GM23338 (cell line): ENCODE measurements at regions not wholly inside any gene's neighbourhood (a gene's known extent, or its start where the extent isn't known, plus 50 kb on each side); places are given as distances from the start of the nearest gene placed in this dataset.

ENCODE experiments used
- ATAC-seq: fragments of 200-7000 bp; cut with Tn5 transposase; 3 replicates; pipeline ENCODE4 v1.9.1; 2020
- DNase-seq: peaks from one replicate; pipeline ENCODE4 v3.0.0-alpha.2; 2015; ENCODE audit warnings: low spot score
- H2AFZ ChIP-seq: fragments of 200-600 bp; sonication (generic); 2 replicates; pipeline ENCODE4 v1.8.0; 2016; ENCODE audit warnings: antibody characterized with exemption, mild to moderate bottlenecking, moderate library complexity
- H3F3A ChIP-seq: fragments of 200-600 bp; sonication (generic); replicated peaks from 2 replicates; pipeline ENCODE4 v1.8.0; 2017; ENCODE audit warnings: antibody characterized with exemption, mixed run types, low read depth
- H3K27ac ChIP-seq: fragments of 200-600 bp; sonication (generic); 2 replicates; pipeline ENCODE4 v1.6.1; 2016; ENCODE audit warnings: low read depth
- H3K27me3 ChIP-seq: fragments of 200-600 bp; sonication (generic); 2 replicates; pipeline ENCODE4 v1.8.0; 2016; ENCODE audit warnings: mild to moderate bottlenecking, mixed run types, moderate library complexity; ENCODE audit not compliant: insufficient read depth
- H3K36me3 ChIP-seq: fragments of 200-600 bp; sonication (generic); 2 replicates; pipeline ENCODE4 v1.8.0; 2016; ENCODE audit warnings: mild to moderate bottlenecking; ENCODE audit not compliant: insufficient read depth
- H3K4me1 ChIP-seq: fragments of 200-600 bp; sonication (generic); 2 replicates; pipeline ENCODE4 v1.8.0; 2016; ENCODE audit warnings: mild to moderate bottlenecking, moderate library complexity; ENCODE audit not compliant: insufficient read depth
- H3K4me2 ChIP-seq: fragments of 200-600 bp; sonication (generic); 2 replicates; pipeline ENCODE4 v1.7.1; 2017; ENCODE audit warnings: mixed run types
- H3K4me3 ChIP-seq: fragments of 200-600 bp; sonication (generic); 2 replicates; pipeline ENCODE4 v1.6.1; 2016; ENCODE audit warnings: mixed run types
- H3K79me2 ChIP-seq: fragments of 200-600 bp; sonication (generic); replicated peaks from 2 replicates; pipeline ENCODE4 v1.8.0; 2017; ENCODE audit warnings: mild to moderate bottlenecking; ENCODE audit not compliant: insufficient read depth
- H3K9me2 ChIP-seq: fragments of 200-600 bp; sonication (generic); 2 replicates; pipeline ENCODE4 v1.8.0; 2017; ENCODE audit not compliant: insufficient read depth
- H4K20me1 ChIP-seq: fragments of 200-600 bp; sonication (generic); replicated peaks from 2 replicates; pipeline ENCODE4 v1.8.0; 2017; ENCODE audit warnings: mild to moderate bottlenecking; ENCODE audit not compliant: insufficient read depth
- H3K27ac Mint-ChIP-seq: 2 replicates; pipeline ENCODE4 v1.8.0; 2020; ENCODE audit warnings: inconsistent platforms, mild to moderate bottlenecking, moderate library complexity, mixed read lengths
- H3K27me3 Mint-ChIP-seq: 3 replicates; pipeline ENCODE4 v1.8.0; 2022; ENCODE audit warnings: low read depth, mild to moderate bottlenecking, moderate library complexity, mixed read lengths, inconsistent platforms; ENCODE audit not compliant: insufficient read depth, poor library complexity
- H3K36me3 Mint-ChIP-seq: 3 replicates; pipeline ENCODE4 v1.8.0; 2021; ENCODE audit warnings: low read depth, mild to moderate bottlenecking, inconsistent platforms, moderate library complexity, mixed read lengths
- H3K4me1 Mint-ChIP-seq: 3 replicates; pipeline ENCODE4 v1.8.0; 2020; ENCODE audit warnings: mild to moderate bottlenecking, inconsistent platforms, mixed read lengths
- H3K4me3 Mint-ChIP-seq: 3 replicates; pipeline ENCODE4 v1.8.0; 2021; ENCODE audit warnings: moderate library complexity, mild to moderate bottlenecking, inconsistent platforms, mixed read lengths
- H3K9me3 Mint-ChIP-seq: 3 replicates; pipeline ENCODE4 v1.8.0; 2020; ENCODE audit warnings: moderate library complexity, mild to moderate bottlenecking, inconsistent platforms, mixed read lengths
- CREB1 ChIP-seq: fragments of 250-450 bp; sonication (Bioruptor Pico); IDR thresholded peaks from 2 replicates; pipeline ENCODE4 v1.5.0; 2020; ENCODE audit warnings: low read depth, mild to moderate bottlenecking, moderate library complexity
- EZH2 ChIP-seq: fragments of 200-600 bp; sonication (generic); IDR thresholded peaks from one replicate; pipeline ENCODE4 v1.8.0; 2017; ENCODE audit warnings: antibody characterized with exemption, mild to moderate bottlenecking, low read depth; ENCODE audit not compliant: unreplicated experiment
- EZH2phosphoT487 ChIP-seq: fragments of 200-600 bp; sonication (generic); IDR thresholded peaks from one replicate; pipeline ENCODE4 v1.8.1; 2018; ENCODE audit warnings: antibody characterized with exemption; ENCODE audit not compliant: unreplicated experiment
- NANOG ChIP-seq: IDR thresholded peaks from 2 replicates; pipeline ENCODE4 v1.6.1; 2016; ENCODE audit warnings: antibody characterized with exemption, borderline replicate concordance
- POLR2AphosphoS5 ChIP-seq: IDR thresholded peaks from 2 replicates; pipeline ENCODE4 v1.6.1; 2016; ENCODE audit warnings: antibody characterized with exemption, low read depth
- STAT1 ChIP-seq: IDR thresholded peaks from one replicate; pipeline ENCODE4 v1.6.1; 2016; ENCODE audit warnings: antibody characterized with exemption; ENCODE audit not compliant: unreplicated experiment
- ZNF114 ChIP-seq: fragments of 250-450 bp; sonication (Bioruptor Pico); IDR thresholded peaks from 2 replicates; pipeline ENCODE4 v1.5.0; 2020; ENCODE audit warnings: mild to moderate bottlenecking, moderate library complexity
- ZNF331 ChIP-seq: fragments of 250-450 bp; sonication (Bioruptor Pico); IDR thresholded peaks from 2 replicates; pipeline ENCODE4 v1.5.0; 2020; ENCODE audit warnings: low read depth, mild to moderate bottlenecking, moderate library complexity
- TF ChIP-seq, protein P1 (sequence below), 2 experiments: fragments of 200-600 bp in 1 of 2; sonication (generic) in 1 of 2; conservative IDR thresholded peaks; 2 replicates each; pipeline versions ENCODE4 v1.5.1 to v1.6.1; 2016 to 2017; ENCODE audit warnings: antibody characterized with exemption in 2 of 2, low read depth in 2 of 2, mild to moderate bottlenecking in 2 of 2, moderate library complexity in 1 of 2
- TF ChIP-seq, protein P2 (sequence below): IDR thresholded peaks from 2 replicates; pipeline ENCODE4 v1.6.1; 2016; ENCODE audit warnings: antibody characterized with exemption

DNA sequence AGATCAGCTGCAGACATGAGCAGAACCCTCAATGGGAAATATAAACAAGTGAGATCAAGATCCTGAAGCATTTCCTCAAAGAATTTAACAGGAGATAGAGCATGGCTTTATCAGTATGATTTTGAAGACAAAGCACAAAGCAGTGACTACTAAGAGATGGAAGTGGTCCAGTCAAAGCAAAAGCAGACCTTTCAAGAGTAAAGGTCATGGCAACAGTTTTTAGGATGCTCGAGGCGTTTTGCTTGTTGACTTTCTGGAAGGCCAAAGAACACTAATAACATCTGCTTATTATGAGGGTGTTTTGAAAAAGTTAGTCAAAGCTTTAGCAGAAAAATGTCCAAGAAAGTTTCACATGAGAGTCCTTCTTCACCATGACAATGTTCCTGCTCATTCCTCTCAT is 128.5 kb downstream of the KCNE4 start:
- no peak overlapping the region for H2AFZ ChIP-seq

DNA sequence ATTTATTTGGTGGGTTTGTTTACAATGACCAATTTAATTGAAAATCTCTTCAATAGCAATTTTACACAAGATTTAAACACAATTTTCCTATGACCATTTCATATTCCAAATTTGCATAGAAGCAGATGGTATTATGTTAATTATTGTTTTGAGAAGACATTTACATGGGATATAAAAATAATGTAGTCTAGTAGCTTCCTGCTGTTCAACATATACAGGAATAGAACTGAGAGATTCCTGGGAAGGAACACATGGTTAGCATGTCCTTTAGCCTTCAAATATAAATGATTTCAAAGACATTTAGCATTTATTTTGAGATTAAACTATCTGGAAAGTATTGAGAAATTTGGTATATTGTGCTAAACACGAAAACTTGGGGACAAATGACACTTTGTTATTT is 129.6 kb downstream of the KCNE4 start:
- no peaks in the 10 kb centered on the region for H3F3A ChIP-seq
- peaks cover 10% of the 10 kb centered on the region; the same call in 2 of the 3 replicates for H3K9me3 Mint-ChIP-seq
- H4K20me1 ChIP-seq, result no peaks in the 10 kb centered on the region
- no peaks in the 10 kb centered on the region for H3K27me3 ChIP-seq
- no peak overlapping the region for H3K4me3 Mint-ChIP-seq
- no peaks in the 10 kb centered on the region for H3K4me1 Mint-ChIP-seq
- DNase-seq, result no peak
- H3K9me2 ChIP-seq, result peaks cover 5% of the 10 kb centered on the region; the same call in 1 of the 2 replicates
- no peak overlapping the region for H3K27ac ChIP-seq
- no peak overlapping the region for H3K4me2 ChIP-seq
- H3K4me1 ChIP-seq, result no peaks in the 10 kb centered on the region
- TF ChIP-seq EZH2phosphoT487 (no peak), STAT1 (no peak), ZNF331 (CRISPR knock-in tag) (no peak)
- TF ChIP-seq, protein P1, sequence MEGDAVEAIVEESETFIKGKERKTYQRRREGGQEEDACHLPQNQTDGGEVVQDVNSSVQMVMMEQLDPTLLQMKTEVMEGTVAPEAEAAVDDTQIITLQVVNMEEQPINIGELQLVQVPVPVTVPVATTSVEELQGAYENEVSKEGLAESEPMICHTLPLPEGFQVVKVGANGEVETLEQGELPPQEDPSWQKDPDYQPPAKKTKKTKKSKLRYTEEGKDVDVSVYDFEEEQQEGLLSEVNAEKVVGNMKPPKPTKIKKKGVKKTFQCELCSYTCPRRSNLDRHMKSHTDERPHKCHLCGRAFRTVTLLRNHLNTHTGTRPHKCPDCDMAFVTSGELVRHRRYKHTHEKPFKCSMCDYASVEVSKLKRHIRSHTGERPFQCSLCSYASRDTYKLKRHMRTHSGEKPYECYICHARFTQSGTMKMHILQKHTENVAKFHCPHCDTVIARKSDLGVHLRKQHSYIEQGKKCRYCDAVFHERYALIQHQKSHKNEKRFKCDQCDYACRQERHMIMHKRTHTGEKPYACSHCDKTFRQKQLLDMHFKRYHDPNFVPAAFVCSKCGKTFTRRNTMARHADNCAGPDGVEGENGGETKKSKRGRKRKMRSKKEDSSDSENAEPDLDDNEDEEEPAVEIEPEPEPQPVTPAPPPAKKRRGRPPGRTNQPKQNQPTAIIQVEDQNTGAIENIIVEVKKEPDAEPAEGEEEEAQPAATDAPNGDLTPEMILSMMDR (conservative IDR thresholded peaks at IDR 0.05; ENCODE audit: low read depth in 2 of 2), result no peak
- no peak for ATAC-seq
- H2AFZ ChIP-seq, result no peak overlapping the region
- H3K36me3 Mint-ChIP-seq, result peaks cover 7% of the 10 kb centered on the region; the same call in 1 of the 3 replicates
- H3K36me3 ChIP-seq, result peaks cover 6% of the 10 kb centered on the region
- H3K27ac Mint-ChIP-seq, result no peak overlapping the region
- no peaks in the 10 kb centered on the region for H3K27me3 Mint-ChIP-seq
- H3K4me3 ChIP-seq, result no peak overlapping the region
- no peaks in the 10 kb centered on the region for H3K79me2 ChIP-seq

More for the DNA sequence above, 128.5 kb downstream of the KCNE4 start:
- no peaks in the 10 kb centered on the region for H3K79me2 ChIP-seq
- Mint-ChIP-seq H3K9me3 (peaks cover 10% of the 10 kb centered on the region; the same call in 2 of the 3 replicates), H3K36me3 (peaks cover 7% of the 10 kb centered on the region; the same call in 1 of the 3 replicates), H3K4me1 (no peaks in the 10 kb centered on the region), H3K27ac (no peak overlapping the region), H3K27me3 (no peaks in the 10 kb centered on the region), H3K4me3 (no peak overlapping the region)
- H3K4me2 ChIP-seq, result no peak overlapping the region
- H4K20me1 ChIP-seq, result no peaks in the 10 kb centered on the region
- H3F3A ChIP-seq, result no peaks in the 10 kb centered on the region
- TF ChIP-seq EZH2, result no peak
- no peak overlapping the region for H3K27ac ChIP-seq
- no peak for DNase-seq
- H3K27me3 ChIP-seq, result no peaks in the 10 kb centered on the region
- peaks cover 5% of the 10 kb centered on the region; the same call in 1 of the 2 replicates for H3K9me2 ChIP-seq
- no peak overlapping the region for H3K4me3 ChIP-seq
- H3K4me1 ChIP-seq, result no peaks in the 10 kb centered on the region
- ATAC-seq, result no peak
- peaks cover 6% of the 10 kb centered on the region for H3K36me3 ChIP-seq

DNA sequence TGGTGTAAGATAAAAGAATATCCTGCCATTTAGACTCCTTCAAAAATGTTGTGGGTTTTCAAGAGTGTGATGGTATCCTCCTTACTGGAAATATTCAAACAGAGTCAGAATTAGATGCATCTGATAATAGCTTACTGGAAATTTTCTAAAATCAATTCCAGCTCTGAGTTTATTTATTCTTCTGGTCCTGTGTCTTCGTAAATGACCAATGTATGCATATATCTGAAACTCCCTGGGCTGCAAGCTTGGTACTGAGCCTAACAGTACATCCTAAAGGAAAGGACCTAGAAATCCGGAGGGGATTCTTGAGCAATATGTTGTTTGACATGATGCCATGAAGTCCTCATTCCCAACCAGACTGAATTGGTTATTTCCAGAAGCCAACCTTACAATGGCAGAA is 130.4 kb downstream of the KCNE4 start:
- H3K4me1 Mint-ChIP-seq, result no peaks in the 10 kb centered on the region
- H3K36me3 Mint-ChIP-seq, result peaks cover 7% of the 10 kb centered on the region; the same call in 2 of the 3 replicates
- H3K79me2 ChIP-seq, result no peaks in the 10 kb centered on the region
- no peak overlapping the region for H3K4me3 ChIP-seq
- H3K27me3 ChIP-seq, result no peaks in the 10 kb centered on the region
- H3K4me3 Mint-ChIP-seq, result no peak overlapping the region
- no peaks in the 10 kb centered on the region for H4K20me1 ChIP-seq
- peaks cover 8% of the 10 kb centered on the region; the same call in 2 of the 3 replicates for H3K9me3 Mint-ChIP-seq
- peaks cover 6% of the 10 kb centered on the region for H3K36me3 ChIP-seq
- H3K27me3 Mint-ChIP-seq, result no peaks in the 10 kb centered on the region
- no peak overlapping the region for H2AFZ ChIP-seq
- no peak overlapping the region for H3K4me2 ChIP-seq
- DNase-seq, result no peak
- no peaks in the 10 kb centered on the region for H3K4me1 ChIP-seq
- no peak for ATAC-seq
- no peaks in the 10 kb centered on the region for H3F3A ChIP-seq
- H3K27ac Mint-ChIP-seq, result no peak overlapping the region
- no peaks in the 10 kb centered on the region for H3K9me2 ChIP-seq
- H3K27ac ChIP-seq, result no peak overlapping the region
- TF ChIP-seq ZNF331 (CRISPR knock-in tag) (no peak), ZNF114 (no peak), CREB1 (CRISPR knock-in tag) (no peak), STAT1 (no peak), POLR2AphosphoS5 (no peak), NANOG (no peak), EZH2phosphoT487 (no peak), EZH2 (no peak)
- TF ChIP-seq, protein P1 (conservative IDR thresholded peaks at IDR 0.05; ENCODE audit: low read depth in 2 of 2), result no peak
- TF ChIP-seq, protein P2, sequence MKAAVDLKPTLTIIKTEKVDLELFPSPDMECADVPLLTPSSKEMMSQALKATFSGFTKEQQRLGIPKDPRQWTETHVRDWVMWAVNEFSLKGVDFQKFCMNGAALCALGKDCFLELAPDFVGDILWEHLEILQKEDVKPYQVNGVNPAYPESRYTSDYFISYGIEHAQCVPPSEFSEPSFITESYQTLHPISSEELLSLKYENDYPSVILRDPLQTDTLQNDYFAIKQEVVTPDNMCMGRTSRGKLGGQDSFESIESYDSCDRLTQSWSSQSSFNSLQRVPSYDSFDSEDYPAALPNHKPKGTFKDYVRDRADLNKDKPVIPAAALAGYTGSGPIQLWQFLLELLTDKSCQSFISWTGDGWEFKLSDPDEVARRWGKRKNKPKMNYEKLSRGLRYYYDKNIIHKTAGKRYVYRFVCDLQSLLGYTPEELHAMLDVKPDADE, result no peak
